ENCODE measurements at regions not wholly inside any gene's neighbourhood (a gene's known extent, or its start where the extent isn't known, plus 50 kb on each side); places are given as distances from the start of the nearest gene placed in this dataset.
A peak's percentile ranks its signal among the peaks of the same experiment; 100 is the strongest.
"Not testable (repeated sequence)": the region's sequence is repeated elsewhere in the genome, so short reads cannot be mapped to it uniquely, and the experiment has no call there.

DNA sequence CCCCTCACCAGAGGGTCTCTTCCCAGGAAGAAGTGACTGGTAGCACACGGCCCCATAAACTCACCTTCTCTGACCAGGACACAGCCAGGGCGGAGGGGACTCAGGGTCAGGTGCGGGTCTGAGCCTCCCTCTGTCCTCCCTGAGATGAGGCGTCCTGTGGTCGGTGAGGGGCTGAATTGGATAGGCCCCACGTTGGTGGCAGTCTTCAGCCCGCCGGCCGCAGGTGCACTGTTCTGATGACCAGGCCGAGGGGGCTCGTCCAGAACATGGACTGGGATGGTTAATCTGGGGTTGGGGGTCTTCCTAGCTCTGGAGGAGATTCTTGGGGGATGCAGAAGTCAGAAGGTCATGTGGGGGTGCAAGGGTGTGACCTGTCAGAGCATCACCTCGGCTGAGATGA lies 102.2 kb upstream of the PPP1R26 start:
- Histone ChIP-seq H3K4me1 (ENCODE audit: control insufficient read depth, insufficient read depth, low read length, poor library complexity, severe bottlenecking) (no peaks in the 10 kb centered on the region), H3K27ac (ENCODE audit: insufficient read depth, low read length, poor library complexity, severe bottlenecking) (no peak overlapping the region), H3K27me3 (ENCODE audit: control insufficient read depth, insufficient read depth, low read length) (no peaks in the 10 kb centered on the region), H3K36me3 (ENCODE audit: control insufficient read depth, insufficient read depth, low read length) (no peaks in the 10 kb centered on the region), H3K9me3 (ENCODE audit: control insufficient read depth in 2 of 2, low read length in 2 of 2) (no peaks in the 10 kb centered on the region), H3K4me3 (ENCODE audit: low read depth, low read length) (no peak overlapping the region)
- Mint-ChIP-seq H3K36me3 (no peaks in the 10 kb centered on the region), H3K27me3 (peaks cover 5% of the 10 kb centered on the region), H3K4me1 (no peaks in the 10 kb centered on the region), H3K4me3 (no peak overlapping the region), H3K27ac (no peak overlapping the region), H3K9me3 (peaks cover 0 to 2% (median 0%) of the 10 kb centered on the region in 7 donors)
- DNase-seq: no peak
- ATAC-seq (ENCODE audit: low read depth in 2 of 2): no peak

DNA sequence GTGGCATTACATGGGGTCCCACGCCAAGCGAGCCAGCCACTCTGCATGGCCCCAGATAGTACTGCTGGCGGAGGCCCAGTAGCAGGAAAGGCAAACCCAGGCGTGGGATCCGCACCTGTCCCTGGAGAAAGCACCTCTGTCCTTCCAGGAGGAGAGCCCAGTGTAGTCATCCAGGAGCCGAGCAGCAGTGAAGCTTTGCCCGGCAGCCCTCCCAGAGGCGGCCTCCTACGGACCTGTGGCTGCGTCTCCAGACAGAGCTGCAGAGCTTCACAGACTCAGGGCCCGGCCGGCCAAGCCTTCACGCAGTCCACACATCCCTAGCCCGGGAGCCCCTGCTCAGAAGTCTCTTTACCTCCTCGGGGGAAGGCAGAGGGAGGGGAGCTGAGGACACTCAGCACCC lies 100.8 kb upstream of the PPP1R26 start:
- Histone ChIP-seq H3K36me3 (ENCODE audit: control insufficient read depth, insufficient read depth, low read length) (no peaks in the 10 kb centered on the region), H3K27me3 (ENCODE audit: control insufficient read depth, insufficient read depth, low read length) (no peaks in the 10 kb centered on the region), H3K4me3 (ENCODE audit: low read depth, low read length) (no peak overlapping the region), H3K27ac (ENCODE audit: insufficient read depth, low read length, poor library complexity, severe bottlenecking) (no peak overlapping the region), H3K9me3 (ENCODE audit: control insufficient read depth in 2 of 2, low read length in 2 of 2) (no peaks in the 10 kb centered on the region), H3K4me1 (ENCODE audit: control insufficient read depth, insufficient read depth, low read length, poor library complexity, severe bottlenecking) (no peaks in the 10 kb centered on the region)
- peaks cover 5% of the 10 kb centered on the region for H3K27me3 Mint-ChIP-seq
- peaks cover 0 to 3% (median 0%) of the 10 kb centered on the region in 7 donors for H3K9me3 Mint-ChIP-seq
- ATAC-seq (ENCODE audit: low read depth in 2 of 2) (no peak), DNase-seq (no peak)
- H3K36me3 Mint-ChIP-seq: no peaks in the 10 kb centered on the region
- no peak overlapping the region for H3K27ac Mint-ChIP-seq
- no peak overlapping the region for H3K4me3 Mint-ChIP-seq
- H3K4me1 Mint-ChIP-seq: no peaks in the 10 kb centered on the region

DNA sequence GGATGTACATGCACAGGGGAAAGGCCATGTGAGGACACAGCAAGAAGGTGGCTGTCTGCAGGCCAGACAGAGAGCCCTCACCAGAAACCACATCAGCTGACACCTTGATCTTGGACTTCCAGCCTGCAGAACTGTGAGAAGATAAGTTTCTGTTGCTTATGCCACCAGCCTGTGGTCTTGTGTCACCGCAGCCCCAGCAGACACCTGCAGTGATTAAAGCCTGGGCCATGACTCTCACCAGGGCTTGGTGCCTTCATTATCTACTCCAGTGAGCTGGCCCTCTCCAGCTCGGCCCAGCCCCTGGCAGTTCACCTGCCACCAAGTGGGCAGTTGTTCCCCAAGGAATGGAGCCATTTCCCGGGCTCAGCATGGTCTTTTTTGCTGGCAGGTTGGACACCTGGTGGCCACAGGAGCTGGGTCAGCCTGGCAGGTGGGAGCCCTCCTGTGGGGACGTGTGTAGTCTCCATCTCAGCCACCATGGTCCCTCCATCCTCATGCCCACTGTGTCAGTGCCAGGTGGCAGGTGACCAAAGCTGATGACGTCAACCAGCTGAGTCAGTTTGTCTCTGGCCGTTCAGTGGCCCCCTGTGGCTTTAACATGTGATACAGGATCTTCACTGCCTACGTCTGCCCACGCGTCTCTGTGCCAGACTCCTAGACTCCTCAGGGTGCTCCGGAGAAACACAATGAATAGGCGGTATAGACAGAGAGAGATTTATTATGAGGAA lies 99.9 kb upstream of the PPP1R26 start:
- Mint-ChIP-seq H3K36me3 (no peaks in the 10 kb centered on the region), H3K4me1 (no peaks in the 10 kb centered on the region), H3K4me3 (no peak overlapping the region), H3K27ac (no peak overlapping the region), H3K27me3 (peaks cover 5% of the 10 kb centered on the region), H3K9me3 (peaks cover 0 to 3% (median 0%) of the 10 kb centered on the region in 7 donors)
- Histone ChIP-seq H3K4me3 (ENCODE audit: low read depth, low read length) (no peak overlapping the region), H3K9me3 (ENCODE audit: control insufficient read depth in 2 of 2, low read length in 2 of 2) (no peaks in the 10 kb centered on the region), H3K36me3 (ENCODE audit: control insufficient read depth, insufficient read depth, low read length) (no peaks in the 10 kb centered on the region), H3K4me1 (ENCODE audit: control insufficient read depth, insufficient read depth, low read length, poor library complexity, severe bottlenecking) (no peaks in the 10 kb centered on the region), H3K27me3 (ENCODE audit: control insufficient read depth, insufficient read depth, low read length) (no peaks in the 10 kb centered on the region), H3K27ac (ENCODE audit: insufficient read depth, low read length, poor library complexity, severe bottlenecking) (no peak overlapping the region)
- DNase-seq (no peak), ATAC-seq (ENCODE audit: low read depth in 2 of 2) (no peak)

DNA sequence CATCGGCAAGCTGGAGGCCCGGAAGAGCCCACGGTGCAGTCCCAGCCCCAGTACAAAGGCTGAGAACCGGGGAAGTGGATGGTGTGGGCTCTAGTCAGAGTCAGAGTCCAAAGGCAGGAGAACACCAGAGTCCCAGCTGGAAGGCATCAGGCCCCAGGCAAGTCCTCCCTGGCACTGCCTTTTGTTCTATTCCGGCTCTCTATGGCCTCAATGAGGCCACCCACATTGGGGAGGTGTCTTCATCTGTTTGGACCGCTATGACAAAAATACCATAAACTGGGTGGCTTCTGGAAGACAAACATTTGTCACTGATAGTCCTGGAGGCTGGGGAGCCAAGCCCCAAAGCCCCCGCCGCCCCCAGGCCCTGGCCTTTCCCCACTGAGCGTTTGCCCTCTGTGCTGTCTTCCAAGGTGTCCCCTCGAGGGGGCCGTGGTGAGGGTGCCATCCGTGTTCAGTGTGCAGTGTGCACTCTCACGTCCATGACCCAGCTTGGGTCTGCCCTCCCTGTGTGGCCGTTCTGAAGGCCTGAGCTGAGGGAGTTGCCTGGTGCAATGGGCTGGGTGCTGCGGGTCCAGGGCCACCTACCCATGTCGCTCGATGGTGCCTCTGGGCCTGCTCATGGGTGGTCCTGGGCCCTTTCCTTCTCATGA lies 99.1 kb upstream of the PPP1R26 start:
- H3K4me3 ChIP-seq (ENCODE audit: low read depth, low read length): no peak overlapping the region
- no peak overlapping the region for H3K27ac ChIP-seq (ENCODE audit: insufficient read depth, low read length, poor library complexity, severe bottlenecking)
- no peak for ATAC-seq (ENCODE audit: low read depth in 2 of 2)
- no peaks in the 10 kb centered on the region for H3K9me3 ChIP-seq (ENCODE audit: control insufficient read depth in 2 of 2, low read length in 2 of 2)
- Mint-ChIP-seq H3K27ac (no peak overlapping the region), H3K9me3 (peaks cover 0 to 3% (median 0%) of the 10 kb centered on the region in 7 donors), H3K36me3 (no peaks in the 10 kb centered on the region), H3K4me3 (no peak overlapping the region), H3K4me1 (no peaks in the 10 kb centered on the region), H3K27me3 (peaks cover 5% of the 10 kb centered on the region)
- H3K4me1 ChIP-seq (ENCODE audit: control insufficient read depth, insufficient read depth, low read length, poor library complexity, severe bottlenecking): no peaks in the 10 kb centered on the region
- H3K27me3 ChIP-seq (ENCODE audit: control insufficient read depth, insufficient read depth, low read length): no peaks in the 10 kb centered on the region
- no peak for DNase-seq
- no peaks in the 10 kb centered on the region for H3K36me3 ChIP-seq (ENCODE audit: control insufficient read depth, insufficient read depth, low read length)

DNA sequence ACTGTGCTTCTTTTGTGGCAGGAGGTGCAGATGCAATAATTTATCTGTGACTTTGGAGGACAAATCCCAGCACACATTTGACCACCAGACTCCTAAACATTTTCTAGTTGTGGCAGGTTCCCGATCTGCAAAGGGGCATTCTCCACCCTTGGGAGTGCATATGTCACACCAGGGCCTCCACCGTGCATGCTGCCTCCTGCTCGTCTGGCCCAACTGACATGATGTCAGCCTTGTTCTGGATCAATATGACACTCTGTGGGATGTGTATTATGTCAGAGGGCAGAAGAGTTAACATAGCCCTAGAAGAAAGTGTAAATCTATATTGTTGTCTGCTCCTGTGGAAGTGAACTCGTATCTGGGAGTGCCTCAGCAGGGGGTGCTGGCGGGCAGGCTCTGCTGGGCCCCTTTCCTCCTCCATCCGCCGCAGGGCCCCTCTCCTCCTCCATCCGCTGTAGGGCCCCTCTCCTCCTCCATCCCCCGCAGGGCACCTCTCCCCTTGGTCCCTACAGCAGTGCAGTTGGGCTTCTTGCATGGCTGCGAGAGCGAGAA lies 97.7 kb upstream of the PPP1R26 start:
- ATAC-seq (ENCODE audit: low read depth in 2 of 2): no peak
- Mint-ChIP-seq H3K36me3 (no peaks in the 10 kb centered on the region), H3K4me3 (no peak overlapping the region), H3K9me3 (peaks cover 0 to 3% (median 0%) of the 10 kb centered on the region in 7 donors), H3K27ac (no peak overlapping the region), H3K27me3 (no peaks in the 10 kb centered on the region), H3K4me1 (no peaks in the 10 kb centered on the region)
- Histone ChIP-seq H3K9me3 (ENCODE audit: control insufficient read depth in 2 of 2, low read length in 2 of 2) (no peaks in the 10 kb centered on the region), H3K36me3 (ENCODE audit: control insufficient read depth, insufficient read depth, low read length) (no peaks in the 10 kb centered on the region), H3K27me3 (ENCODE audit: control insufficient read depth, insufficient read depth, low read length) (no peaks in the 10 kb centered on the region), H3K4me1 (ENCODE audit: control insufficient read depth, insufficient read depth, low read length, poor library complexity, severe bottlenecking) (no peaks in the 10 kb centered on the region), H3K4me3 (ENCODE audit: low read depth, low read length) (no peak overlapping the region), H3K27ac (ENCODE audit: insufficient read depth, low read length, poor library complexity, severe bottlenecking) (no peak overlapping the region)
- no peak for DNase-seq

DNA sequence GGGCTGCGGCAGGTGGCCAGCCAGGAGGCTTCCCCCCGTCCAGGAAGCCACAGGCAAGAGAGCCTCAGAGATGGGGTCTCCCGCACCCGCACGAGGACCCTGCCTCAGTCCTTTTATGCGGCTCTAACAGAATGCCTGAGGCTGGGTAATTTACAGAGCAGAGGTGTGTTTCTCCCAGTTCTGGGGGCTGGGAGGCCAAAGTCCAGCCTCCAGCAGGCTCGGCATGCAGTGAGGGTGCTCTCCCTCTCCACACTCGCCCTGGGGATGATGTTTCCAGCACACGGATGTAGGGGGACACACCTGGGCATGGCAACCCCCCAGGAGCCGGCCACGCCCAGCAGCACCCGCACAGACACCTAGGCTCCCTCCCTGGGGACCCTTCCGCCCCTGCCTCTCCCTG lies 95.4 kb upstream of the PPP1R26 start:
- no peaks in the 10 kb centered on the region for H3K4me1 Mint-ChIP-seq
- no peaks in the 10 kb centered on the region for H3K9me3 ChIP-seq (ENCODE audit: control insufficient read depth in 2 of 2, low read length in 2 of 2)
- H3K27ac ChIP-seq (ENCODE audit: insufficient read depth, low read length, poor library complexity, severe bottlenecking): no peak overlapping the region
- no peaks in the 10 kb centered on the region for H3K36me3 ChIP-seq (ENCODE audit: control insufficient read depth, insufficient read depth, low read length)
- H3K4me1 ChIP-seq (ENCODE audit: control insufficient read depth, insufficient read depth, low read length, poor library complexity, severe bottlenecking): no peaks in the 10 kb centered on the region
- no peaks in the 10 kb centered on the region for H3K27me3 ChIP-seq (ENCODE audit: control insufficient read depth, insufficient read depth, low read length)
- DNase-seq: no peak
- no peak for ATAC-seq (ENCODE audit: low read depth in 2 of 2)
- H3K27me3 Mint-ChIP-seq: no peaks in the 10 kb centered on the region
- no peak overlapping the region for H3K27ac Mint-ChIP-seq
- no peak overlapping the region for H3K4me3 Mint-ChIP-seq
- H3K36me3 Mint-ChIP-seq: no peaks in the 10 kb centered on the region
- no peak overlapping the region for H3K4me3 ChIP-seq (ENCODE audit: low read depth, low read length)
- peaks cover 0 to 3% (median 0%) of the 10 kb centered on the region in 7 donors for H3K9me3 Mint-ChIP-seq

DNA sequence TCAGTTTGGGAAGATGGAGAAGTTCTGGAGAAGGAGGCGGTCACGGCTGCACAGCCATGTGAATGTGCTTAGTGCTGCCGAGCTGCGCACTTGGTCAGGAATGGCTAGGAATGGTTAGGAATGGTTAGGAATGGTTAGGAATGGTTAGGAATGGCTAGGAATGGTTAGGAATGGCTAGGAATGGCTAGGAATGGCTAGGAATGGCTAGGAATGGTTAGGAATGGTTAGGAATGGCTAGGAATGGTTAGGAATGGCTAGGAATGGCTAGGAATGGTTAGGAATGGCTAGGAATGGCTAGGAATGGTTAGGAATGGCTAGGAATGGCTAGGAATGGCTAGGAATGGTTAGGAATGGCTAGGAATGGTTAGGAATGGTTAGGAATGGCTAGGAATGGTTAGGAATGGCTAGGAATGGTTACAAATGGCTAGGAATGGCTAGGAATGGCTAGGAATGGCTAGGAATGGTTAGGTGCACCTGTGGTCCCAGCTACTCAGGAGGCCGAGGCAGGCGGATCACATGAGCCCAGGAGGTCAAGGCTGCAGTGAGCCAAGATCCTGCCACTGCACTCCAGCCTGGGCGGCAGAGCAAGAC lies 94.7 kb upstream of the PPP1R26 start:
- not testable (repeated sequence) for H3K4me1 ChIP-seq (ENCODE audit: control insufficient read depth, insufficient read depth, low read length, poor library complexity, severe bottlenecking); H3K9me3 ChIP-seq (ENCODE audit: control insufficient read depth in 2 of 2, low read length in 2 of 2); H3K4me1 Mint-ChIP-seq; H3K4me3 Mint-ChIP-seq; H3K36me3 ChIP-seq (ENCODE audit: control insufficient read depth, insufficient read depth, low read length); H3K36me3 Mint-ChIP-seq; DNase-seq; H3K27me3 Mint-ChIP-seq; H3K27me3 ChIP-seq (ENCODE audit: control insufficient read depth, insufficient read depth, low read length); ATAC-seq (ENCODE audit: low read depth in 2 of 2); H3K4me3 ChIP-seq (ENCODE audit: low read depth, low read length); H3K9me3 Mint-ChIP-seq; H3K27ac ChIP-seq (ENCODE audit: insufficient read depth, low read length, poor library complexity, severe bottlenecking)
- peak overlapping the region in 1 of 3 donors; percentile 29 for H3K27ac Mint-ChIP-seq
